Lung (tissue), 11 donors: ENCODE measurements at regions not wholly inside any gene's neighbourhood (a gene's known extent, or its start where the extent isn't known, plus 50 kb on each side); places are given as distances from the start of the nearest gene placed in this dataset.
"Not testable (repeated sequence)": the region's sequence is repeated elsewhere in the genome, so short reads cannot be mapped to it uniquely, and the experiment has no call there.

Experiments
- ATAC-seq: fragments of 200-7000 bp; cut with Tn5 transposase; one replicate; pipeline ENCODE4 v1.9.1; 2020; ENCODE audit warnings: moderate number of reproducible peaks; ENCODE audit not compliant: insufficient read depth, low FRiP score
- DNase-seq, 3 donors: peaks; one replicate each; pipeline ENCODE4 v3.0.0-alpha.2; 2013 to 2017
- H3K27ac ChIP-seq, 2 donors: one replicate each; pipeline ENCODE4 v1.5.1; 2013; ENCODE audit warnings: mild to moderate bottlenecking in 2 of 2, moderate library complexity in 2 of 2, control low read depth in 1 of 2, inconsistent platforms in 1 of 2, low read depth in 1 of 2, low read length in 1 of 2
- H3K27me3 ChIP-seq, 3 donors: one replicate each; pipeline ENCODE4 v1.5.1; 2013; ENCODE audit warnings: low read length in 2 of 3; ENCODE audit not compliant: control insufficient read depth in 3 of 3, insufficient read depth in 3 of 3
- H3K36me3 ChIP-seq, 4 donors: one replicate each; pipeline ENCODE4 v1.5.1; 2013; ENCODE audit warnings: low read length in 4 of 4, mild to moderate bottlenecking in 1 of 4, moderate library complexity in 1 of 4; ENCODE audit not compliant: control insufficient read depth in 4 of 4, insufficient read depth in 4 of 4
- H3K4me1 ChIP-seq, 5 donors: one replicate each; pipeline ENCODE4 v1.5.1; 2013; ENCODE audit warnings: low read length in 5 of 5, mild to moderate bottlenecking in 2 of 5, moderate library complexity in 1 of 5; ENCODE audit not compliant: control insufficient read depth in 5 of 5, insufficient read depth in 5 of 5
- H3K4me3 ChIP-seq: one replicate; pipeline ENCODE4 v1.5.1; 2013; ENCODE audit warnings: mild to moderate bottlenecking, control low read depth, moderate library complexity
- H3K9ac ChIP-seq, 2 donors: one replicate each; pipeline ENCODE4 v1.5.1; 2013; ENCODE audit warnings: low read length in 2 of 2, control low read depth in 1 of 2; ENCODE audit not compliant: insufficient read depth in 1 of 2
- H3K9me3 ChIP-seq, 4 donors: one replicate each; pipeline ENCODE4 v1.5.1; 2013; ENCODE audit warnings: low read length in 3 of 4, mild to moderate bottlenecking in 1 of 4, moderate library complexity in 1 of 4; ENCODE audit not compliant: control insufficient read depth in 4 of 4, insufficient read depth in 3 of 4
- WGBS, 2 donors: extraction: QIAGEN DNeasy Blood & Tissue Kit; methylation state at CpG; one replicate each; pipeline ENCODE4 v1.1.7; 2013; 5-methylcytosine and 5-hydroxymethylcytosine counted together
- TF ChIP-seq, protein P1 (sequence below): IDR thresholded peaks from 2 replicates; pipeline ENCODE4 v1.5.1; 2012; ENCODE audit warnings: mild to moderate bottlenecking; ENCODE audit errors: control extremely low read depth, extremely low read depth
- donor health status: control.
- donor health status: control.
- donor health status: Bipolar disorder and iron deficiency.
- donor health status: healthy.
- donor health status: DM: yes; HTN: yes; CAD: no.

DNA sequence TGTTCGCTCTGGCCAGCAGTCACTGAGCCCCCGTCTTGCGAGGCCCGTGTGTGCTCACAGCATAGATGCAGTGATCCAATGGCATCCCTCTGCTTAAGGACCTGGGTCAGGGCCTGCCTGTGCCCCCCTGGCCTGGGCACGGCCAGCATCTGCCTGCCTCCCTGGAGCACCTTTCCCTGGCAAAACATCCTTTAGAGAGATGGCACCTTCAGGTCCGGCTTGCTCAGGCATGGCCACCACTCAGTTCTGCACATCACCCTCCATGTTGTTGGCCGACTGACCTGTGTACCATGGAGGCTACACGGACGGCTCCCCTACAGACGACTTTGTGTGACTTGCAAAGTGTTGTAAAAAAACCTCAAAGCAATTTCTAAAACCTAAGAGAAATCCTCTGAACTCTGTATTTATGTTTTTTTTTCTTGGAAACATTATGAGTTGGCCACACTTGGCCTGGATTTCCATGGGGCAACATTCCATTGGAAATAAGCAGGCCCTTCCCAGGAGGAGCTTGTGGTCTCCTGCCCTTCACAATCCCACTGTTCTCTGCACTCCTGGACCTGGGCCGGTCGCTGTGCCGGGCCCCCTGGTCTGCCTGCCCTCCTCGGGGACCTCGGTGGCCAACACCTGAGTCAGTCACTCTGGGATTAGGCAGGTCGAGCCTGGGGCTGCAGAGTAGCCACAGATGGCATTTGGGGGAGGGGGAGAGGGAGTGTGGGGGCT is 592.4 kb downstream of the TBC1D22A start:
- TF ChIP-seq, protein P1, sequence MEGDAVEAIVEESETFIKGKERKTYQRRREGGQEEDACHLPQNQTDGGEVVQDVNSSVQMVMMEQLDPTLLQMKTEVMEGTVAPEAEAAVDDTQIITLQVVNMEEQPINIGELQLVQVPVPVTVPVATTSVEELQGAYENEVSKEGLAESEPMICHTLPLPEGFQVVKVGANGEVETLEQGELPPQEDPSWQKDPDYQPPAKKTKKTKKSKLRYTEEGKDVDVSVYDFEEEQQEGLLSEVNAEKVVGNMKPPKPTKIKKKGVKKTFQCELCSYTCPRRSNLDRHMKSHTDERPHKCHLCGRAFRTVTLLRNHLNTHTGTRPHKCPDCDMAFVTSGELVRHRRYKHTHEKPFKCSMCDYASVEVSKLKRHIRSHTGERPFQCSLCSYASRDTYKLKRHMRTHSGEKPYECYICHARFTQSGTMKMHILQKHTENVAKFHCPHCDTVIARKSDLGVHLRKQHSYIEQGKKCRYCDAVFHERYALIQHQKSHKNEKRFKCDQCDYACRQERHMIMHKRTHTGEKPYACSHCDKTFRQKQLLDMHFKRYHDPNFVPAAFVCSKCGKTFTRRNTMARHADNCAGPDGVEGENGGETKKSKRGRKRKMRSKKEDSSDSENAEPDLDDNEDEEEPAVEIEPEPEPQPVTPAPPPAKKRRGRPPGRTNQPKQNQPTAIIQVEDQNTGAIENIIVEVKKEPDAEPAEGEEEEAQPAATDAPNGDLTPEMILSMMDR: no peak
- peaks cover 0 to 12% (median 0%) of the 10 kb centered on the region in 4 donors for H3K9me3 ChIP-seq
- no peaks in the 10 kb centered on the region for H3K27me3 ChIP-seq
- no peaks in the 10 kb centered on the region for H3K36me3 ChIP-seq
- no peak overlapping the region for H3K27ac ChIP-seq
- no peaks in the 10 kb centered on the region for H3K4me1 ChIP-seq
- H3K9ac ChIP-seq: no peak overlapping the region
- no peak overlapping the region for H3K4me3 ChIP-seq
- 86% methylated on average over 16 of the region's 16 CpGs for whole genome bisulfite sequencing, 2 donors
- DNase-seq (no peak), ATAC-seq (no peak)

DNA sequence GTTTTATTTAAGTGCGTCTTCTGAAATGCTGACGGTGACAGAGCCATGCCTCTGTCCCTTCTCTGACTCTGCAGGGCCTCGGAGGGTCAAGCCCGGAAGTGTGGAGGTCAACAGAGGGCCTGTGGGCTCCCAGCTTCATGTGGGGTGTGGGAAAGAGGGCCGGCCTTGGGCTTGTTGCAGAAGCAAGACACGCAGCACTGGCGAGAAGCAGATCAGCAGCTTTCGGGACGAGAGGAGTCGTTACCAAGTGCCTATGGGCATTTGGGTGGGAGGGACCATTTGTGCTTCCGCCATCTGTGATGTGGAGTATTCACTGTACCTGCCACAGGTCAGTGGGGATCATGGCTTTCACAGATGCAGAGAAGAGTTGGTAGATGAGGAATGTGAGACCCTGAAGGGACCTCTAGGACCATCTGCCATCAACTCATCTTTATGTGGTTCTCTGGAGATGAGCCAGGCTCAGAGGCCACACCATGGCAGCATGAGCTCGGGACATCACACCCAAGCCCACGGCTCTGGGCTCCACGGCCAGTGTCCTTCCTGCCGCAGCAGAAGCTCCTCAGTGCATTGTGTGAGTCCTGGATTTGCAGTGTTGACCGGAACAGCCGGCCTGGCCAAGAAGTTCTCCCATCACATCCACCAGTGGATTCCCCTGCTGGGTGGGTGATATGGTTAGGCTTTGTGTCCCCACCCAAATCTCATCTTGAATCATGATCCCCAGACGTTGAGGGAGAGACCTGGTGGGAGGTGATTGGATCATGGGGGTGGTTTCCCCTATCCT is 590.7 kb downstream of the TBC1D22A start:
- 78 to 84% methylated on average over 18 of the region's 18 CpGs for WGBS, 2 donors
- TF ChIP-seq, protein P1: no peak

DNA sequence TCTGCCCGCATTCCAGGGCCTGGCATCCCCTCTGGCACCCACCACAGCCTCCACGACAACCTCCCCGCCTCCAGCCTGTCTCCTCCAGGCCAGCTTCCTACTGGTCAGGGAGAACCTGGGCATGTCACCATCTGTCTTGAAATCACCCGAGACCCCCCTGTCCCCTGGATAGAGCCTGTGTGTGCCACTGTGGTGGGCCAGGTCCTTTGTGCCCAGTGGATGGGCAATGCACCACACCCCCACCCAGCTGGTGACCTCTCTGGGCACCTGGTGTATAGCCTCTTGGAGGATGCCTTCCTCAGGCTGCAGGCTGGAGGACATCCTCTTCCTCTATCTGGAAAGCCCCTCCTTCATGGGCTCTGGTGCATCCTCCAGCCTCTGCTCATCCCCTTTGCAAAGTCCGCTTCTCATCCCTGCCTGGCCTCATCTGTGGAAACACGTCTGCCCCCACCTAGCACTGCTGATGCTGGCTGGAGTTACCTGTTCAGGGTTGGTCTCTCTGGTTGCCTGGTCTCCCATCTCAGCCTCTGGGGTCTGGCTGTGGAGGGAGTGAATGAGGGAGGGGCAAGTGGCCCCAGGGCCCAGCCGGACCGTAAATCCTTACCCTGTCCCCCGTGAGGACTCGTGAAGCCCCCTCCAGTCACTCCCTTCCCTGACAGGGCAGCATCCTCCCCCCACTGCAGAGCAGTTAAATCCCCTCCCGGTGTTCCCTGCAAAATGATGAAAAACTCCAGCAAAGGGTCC is 589.6 kb downstream of the TBC1D22A start:
- DNase-seq: no peak

More for the DNA sequence above, 590.7 kb downstream of the TBC1D22A start:
- no peaks in the 10 kb centered on the region for H3K27me3 ChIP-seq
- ATAC-seq (no peak), DNase-seq (no peak)
- H3K4me1 ChIP-seq: no peaks in the 10 kb centered on the region
- H3K9me3 ChIP-seq: peaks cover 0 to 12% (median 0%) of the 10 kb centered on the region in 4 donors
- H3K9ac ChIP-seq: no peak overlapping the region
- H3K36me3 ChIP-seq: no peaks in the 10 kb centered on the region
- no peak overlapping the region for H3K27ac ChIP-seq
- H3K4me3 ChIP-seq: no peak overlapping the region

GRCh38 chr22:47346287-47346686 is 583.8 kb downstream of the TBC1D22A start:
- not testable (repeated sequence) for H3K9me3 ChIP-seq, H3K27ac ChIP-seq, H3K4me1 ChIP-seq, DNase-seq, ATAC-seq, H3K4me3 ChIP-seq, H3K9ac ChIP-seq, H3K36me3 ChIP-seq, H3K27me3 ChIP-seq
- 91 to 100% methylated on average over 1 of the region's 1 CpG for WGBS, 2 donors

More for the DNA sequence above, 589.6 kb downstream of the TBC1D22A start:
- Histone ChIP-seq H3K4me1 (no peaks in the 10 kb centered on the region), H3K36me3 (no peaks in the 10 kb centered on the region), H3K27ac (no peak overlapping the region), H3K4me3 (no peak overlapping the region), H3K27me3 (no peaks in the 10 kb centered on the region), H3K9me3 (peaks cover 0 to 12% (median 0%) of the 10 kb centered on the region in 4 donors), H3K9ac (no peak overlapping the region)
- TF ChIP-seq, protein P1: no peak
- WGBS, 2 donors: 80 to 83% methylated on average over 11 of the region's 11 CpGs
- no peak for ATAC-seq
